Fibroblast of skin of left biceps (primary cell): ENCODE measurements at regions not wholly inside any gene's neighbourhood (a gene's known extent, or its start where the extent isn't known, plus 50 kb on each side); places are given as distances from the start of the nearest gene placed in this dataset.
A peak's percentile ranks its signal among the peaks of the same experiment; 100 is the strongest.

Source experiments
- DNase-seq, 2 experiments: peaks; one replicate each; pipeline ENCODE4 v3.0.0-alpha.2; 2013; ENCODE audit warnings: low read depth in 2 of 2

DNA sequence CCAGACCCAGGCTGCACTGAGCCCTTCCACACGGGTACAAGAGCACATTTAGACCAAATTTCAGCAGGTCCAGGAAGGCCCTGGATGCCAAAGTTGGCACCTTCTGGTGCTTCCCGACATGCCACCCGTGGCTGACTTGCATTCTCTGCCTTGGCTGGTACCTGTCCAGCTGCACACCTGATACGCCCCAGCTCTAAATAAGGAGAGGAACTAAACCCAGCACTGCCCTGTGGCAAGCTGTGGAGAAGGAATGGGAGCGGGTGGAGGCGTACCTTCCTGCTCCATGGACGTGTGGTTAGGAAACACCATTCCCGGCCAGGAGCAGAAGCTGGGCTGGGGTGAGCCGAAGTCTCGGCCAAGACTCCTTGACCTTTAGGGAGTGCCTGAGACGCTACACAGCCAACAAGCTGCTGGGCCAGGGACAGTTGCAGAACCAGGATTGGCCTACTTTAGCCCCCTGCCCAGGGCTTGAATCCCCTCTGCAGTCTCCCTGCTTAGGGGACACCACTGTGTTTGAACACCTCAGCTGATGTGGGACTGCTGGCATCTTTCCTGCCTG lies 86.5 kb upstream of the TAF1B start:
- no peak for DNase-seq

DNA sequence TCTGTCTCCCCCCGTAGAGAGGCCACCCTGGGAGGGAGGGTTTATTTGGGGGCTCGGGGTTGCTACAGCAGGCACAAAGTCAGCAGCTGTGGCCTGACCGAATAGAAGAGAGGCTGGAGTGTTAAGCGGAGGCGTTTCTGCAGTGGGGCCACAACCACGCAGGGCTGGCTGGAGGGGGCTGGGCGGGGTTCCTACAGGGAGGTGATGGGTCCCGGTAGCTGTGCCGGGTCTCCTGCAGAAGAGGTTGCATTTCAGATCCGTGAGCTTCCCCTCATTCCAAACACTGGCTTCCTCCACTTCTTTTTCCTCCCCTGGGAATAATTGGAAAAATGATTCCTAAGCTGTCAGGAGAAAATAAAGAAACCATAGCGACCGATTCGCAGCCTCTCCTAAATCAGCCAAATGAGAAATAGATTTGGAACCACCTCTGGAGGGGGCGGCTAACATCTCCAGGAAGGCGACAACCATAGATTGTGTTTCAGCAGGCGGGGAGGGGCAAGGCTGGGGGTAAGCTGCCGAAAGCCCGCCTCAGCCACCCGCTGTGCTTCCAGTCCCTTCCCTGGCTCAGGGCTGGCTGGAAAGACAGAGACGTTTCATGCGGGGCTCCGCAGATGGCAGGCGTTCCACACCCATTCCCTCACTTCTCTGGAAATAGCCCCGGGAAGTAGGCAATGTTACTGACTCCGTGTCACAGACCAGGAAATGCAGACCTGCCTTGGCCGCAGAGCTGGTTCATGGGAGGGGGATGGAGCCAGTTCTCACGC lies 85.6 kb upstream of the TAF1B start:
- DNase-seq = peak; percentile 32 to 38

DNA sequence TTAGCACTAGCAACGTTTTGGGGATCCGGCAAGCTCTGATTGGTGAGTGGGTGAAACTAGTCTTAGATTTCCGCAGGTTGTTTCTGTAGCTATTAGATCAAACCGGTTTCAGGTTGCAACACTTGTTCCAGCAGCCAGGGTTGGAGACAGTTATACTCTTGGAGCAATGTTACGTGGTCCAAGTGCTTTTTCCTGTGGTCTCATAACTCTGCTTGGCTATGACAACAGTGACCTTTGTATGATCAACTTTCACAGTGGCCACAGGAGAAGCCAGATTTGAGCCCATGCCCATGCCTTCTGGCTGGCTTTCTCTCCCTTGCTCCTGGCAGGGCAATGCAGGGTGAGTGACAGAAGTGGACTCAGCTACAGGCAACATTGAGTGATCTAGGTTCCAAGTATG lies 84.5 kb upstream of the TAF1B start:
- no peak for DNase-seq

DNA sequence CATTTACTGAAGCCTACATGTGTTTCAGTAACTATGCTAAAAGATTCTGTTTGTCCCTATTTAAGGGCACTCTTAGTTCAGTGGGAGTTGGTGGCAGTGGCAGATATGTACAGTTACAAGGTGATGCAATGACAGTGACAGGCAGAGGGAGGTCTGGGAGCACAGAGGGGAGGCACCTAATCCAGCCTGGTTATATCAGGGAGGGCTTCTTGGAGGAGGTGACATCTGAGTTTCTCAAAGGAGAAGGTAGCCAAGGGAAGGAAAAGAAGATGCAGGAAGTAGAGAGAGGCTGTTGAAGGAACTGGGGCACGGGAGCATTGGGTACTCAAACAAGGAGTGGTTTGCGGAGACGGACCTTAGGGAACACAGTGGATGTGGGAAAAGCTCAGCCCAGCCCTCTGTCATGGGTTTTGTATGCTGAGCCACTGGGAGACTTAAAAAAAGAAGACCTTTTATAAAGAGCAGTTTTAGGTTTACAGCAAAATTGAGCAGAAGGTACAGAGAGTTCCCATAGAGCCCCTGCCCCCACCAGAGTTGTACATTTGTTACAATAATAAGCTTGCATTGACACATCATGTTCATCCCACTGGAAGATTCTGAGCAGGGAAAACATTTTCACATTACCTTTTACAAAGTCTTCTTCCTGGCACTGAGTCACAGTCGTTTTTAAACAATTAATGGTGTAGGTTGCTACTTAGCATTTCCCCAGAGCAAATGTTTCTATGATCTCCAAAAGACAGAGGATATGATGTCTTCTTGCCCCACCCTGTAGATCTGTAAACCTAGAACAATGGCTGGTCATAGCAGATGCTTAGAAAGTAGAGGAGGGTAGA lies 83.0 kb upstream of the TAF1B start:
- no peak for DNase-seq

DNA sequence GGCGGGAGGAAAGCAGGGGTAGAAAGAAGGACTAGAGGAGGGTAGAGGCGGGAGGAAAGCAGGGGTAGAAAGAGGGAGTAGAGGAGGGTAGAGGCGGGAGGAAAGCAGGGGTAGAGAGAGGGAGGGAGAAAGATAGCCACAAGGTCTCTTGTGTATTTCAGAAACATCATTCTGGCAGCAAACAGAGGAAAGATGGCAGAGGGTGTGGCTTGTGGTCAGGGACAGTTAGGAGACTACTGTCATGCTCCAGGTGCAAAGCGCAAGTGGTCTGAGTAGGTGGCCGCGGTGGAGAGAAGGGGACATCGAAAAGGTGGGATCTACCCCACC lies 82.4 kb upstream of the TAF1B start:
- no peak for DNase-seq

DNA sequence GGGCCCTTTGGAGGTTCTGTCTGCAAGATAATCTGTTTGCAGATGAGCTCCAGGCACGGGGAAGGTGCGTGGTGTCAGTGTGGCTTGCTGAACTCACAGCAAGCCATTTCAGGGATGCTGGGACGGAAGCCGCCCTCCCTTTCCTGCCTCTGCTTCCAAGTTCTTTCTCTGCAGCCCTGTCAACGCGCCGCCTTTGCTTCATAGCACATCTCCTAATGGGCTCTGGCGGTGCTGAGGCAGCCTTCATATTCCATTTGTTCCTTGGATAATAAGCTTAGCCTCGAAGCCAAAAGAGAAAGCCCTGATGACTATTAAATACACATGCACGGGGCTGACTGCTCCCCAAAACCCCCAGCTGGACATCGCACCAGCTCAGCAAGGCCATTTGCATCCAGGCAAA lies 81.7 kb upstream of the TAF1B start:
- no peak for DNase-seq

DNA sequence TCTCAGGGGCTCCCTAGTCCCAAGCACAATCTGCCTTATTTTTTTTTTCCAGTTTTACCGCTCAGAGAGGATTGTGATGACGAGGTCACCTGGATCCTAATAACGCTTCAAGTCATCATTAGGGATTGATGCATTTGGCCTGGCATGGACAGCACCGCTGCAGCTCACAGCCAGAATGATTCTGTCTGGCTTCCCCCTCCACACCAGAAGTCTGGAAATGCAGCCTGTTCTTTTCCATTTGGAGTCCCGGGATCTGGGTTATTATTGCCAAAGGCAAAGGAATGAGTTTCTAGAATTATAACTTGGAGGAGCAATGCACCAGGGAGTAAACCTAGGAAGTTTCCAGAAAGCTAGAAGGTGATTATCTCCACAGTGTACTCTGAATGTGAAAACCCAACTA lies 81.1 kb upstream of the TAF1B start:
- DNase-seq = no peak

DNA sequence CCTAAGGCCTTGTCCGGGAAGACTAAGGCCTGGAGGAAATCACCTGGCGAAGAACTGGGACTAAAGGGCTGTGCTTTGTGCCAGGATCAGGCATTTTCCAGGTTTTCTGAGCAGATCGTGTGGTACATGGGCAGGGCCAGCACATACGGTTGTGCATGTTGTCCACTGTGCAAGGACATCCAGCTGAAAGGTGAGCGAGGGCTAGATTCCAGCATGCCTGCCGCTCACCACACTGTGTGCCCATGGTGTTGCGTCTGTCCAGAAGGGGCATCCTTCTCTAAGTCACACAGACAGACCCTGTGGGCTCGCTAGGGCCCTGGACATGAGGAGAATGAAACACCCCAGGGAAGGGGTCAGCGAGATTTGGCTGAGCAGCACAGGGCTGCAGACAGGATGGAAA lies 80.3 kb upstream of the TAF1B start:
- no peak for DNase-seq

DNA sequence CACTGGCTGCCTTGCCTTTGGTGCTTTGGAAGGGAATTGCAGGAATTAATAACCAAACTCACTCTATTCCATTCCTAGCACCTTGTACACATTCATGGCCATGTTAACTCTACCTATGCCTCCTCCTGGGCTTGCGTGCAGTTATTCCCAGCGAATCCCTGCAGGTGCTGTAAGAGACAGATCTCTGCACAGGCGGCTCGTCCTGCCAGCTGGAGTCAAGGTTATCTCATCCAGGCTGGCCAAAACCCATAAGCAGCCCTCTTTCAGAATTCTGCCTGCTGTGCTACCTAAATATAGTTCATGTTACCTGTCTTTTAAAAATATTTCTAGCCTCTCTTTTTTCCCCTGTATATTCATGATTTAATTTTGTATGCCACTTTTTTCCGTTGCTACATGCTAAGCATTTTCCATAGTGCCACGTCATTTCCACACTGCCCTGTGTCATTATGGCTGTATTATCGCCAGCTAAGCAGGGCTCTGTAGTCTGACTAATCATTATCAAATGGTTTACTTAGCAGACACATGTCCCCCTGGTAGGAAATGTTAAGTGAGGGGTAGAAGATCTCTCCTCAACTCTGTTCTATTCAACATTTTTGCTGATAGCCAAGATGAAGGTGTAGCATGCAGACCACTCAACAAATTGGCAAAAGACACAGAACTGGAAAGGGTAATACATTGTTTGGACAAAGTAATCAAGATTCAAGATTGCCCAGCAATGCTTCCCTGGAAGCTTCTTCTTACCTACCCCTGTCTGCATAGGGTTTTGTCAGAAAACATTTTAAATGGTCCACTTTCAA lies 79.7 kb upstream of the TAF1B start:
- DNase-seq = no peak

DNA sequence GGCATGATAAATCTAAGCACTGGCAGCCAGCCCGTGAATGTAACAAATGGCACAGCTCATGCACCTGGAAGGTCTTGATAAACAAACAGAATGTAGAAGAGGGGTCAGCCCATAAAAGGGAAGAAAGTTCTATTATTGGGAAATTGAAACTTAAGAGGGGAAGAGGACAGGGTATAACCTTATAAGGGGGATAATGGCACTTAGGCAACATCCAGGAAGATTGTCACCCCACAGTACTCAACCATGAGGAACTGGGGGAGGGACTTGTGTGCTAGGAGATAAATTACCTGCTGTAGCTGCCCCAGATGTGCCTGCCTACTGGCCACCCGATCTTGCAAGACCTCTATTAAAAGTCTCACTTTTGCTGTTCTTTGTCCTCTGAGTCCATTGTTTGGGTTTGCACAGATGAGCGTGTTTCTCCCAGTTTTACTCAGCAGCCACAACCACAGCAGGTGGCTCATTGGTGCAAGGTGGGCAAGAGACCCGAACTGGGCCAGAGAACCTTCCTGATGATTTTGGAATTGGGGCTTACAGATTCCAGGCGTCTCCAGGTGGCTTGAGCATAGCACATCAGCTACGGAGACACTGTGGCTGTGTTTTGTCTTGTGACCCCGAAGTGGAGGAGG lies 79.0 kb upstream of the TAF1B start:
- no peak for DNase-seq

DNA sequence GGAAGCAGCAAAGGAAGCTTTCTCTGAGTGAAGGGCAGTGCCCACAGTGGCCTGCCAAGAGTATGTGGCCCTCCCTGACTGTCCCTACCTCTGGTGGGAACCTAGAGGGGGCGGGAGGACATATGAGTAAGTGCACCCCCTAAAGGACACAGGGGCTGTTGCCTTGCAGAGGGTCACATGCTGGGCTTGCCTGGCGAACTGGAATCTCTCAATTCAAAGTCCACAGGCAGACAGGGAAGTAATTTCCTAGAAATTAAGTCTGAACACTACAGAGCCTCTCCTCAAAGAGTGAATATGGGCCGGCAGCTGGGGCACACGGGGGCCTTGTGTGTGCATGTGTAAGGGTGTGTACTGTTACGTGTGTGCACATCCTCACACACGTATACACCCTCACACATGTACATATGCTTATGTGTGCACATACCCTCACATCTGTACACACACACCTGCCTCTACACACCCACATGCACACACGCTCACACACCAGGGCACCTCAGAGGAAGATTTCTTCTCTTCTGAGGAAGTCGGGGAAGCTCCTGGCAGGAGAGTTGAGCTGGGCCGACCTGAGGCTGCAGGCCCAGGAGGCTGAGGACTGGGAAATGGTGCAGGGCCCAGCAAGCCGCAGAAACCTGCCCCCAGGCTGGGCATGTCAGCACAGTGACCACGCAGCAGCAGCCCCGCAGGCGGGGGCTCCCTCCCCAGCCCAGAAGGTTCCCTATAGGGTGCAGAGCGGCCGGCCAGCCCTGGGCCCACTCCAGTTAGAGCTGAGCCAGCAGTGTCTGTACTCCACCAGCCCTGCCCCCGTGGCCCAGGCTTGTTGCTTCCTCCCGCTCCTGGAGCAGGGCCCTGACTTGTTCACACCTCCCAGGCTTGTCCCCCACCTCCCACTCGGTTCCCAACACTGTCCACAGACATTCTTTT lies 77.4 kb upstream of the TAF1B start:
- no peak for DNase-seq

DNA sequence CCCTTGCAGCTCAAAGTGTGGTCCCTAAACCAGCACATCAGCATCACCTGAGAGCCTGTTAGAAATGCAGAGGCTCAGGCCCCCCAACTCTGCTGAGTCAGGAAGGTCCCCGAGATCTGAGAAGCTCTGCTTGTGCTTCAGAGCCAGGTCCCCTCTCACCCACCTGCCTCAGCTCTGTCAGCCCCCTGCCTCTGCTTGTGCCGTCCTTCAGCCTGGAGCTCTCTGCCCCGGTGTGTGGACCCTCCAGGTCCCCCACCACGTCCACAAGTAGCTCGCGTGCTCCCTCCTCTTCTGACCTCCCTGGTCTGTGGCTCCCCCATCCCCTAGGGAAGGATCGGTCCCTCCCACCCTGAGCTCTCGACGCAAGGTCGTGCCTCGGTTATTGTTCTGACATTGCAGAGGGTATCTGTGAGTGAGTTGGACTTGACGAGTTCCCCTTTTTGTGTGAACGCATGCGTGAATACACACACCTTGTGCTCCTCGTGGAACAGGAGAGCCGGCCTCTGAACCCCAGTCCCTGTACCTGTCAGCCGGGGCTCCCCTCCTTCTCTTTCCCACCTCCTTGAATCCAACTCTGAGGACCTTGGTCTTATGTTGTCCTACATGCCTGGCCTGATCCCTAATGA lies 75.5 kb upstream of the TAF1B start:
- DNase-seq = no peak

DNA sequence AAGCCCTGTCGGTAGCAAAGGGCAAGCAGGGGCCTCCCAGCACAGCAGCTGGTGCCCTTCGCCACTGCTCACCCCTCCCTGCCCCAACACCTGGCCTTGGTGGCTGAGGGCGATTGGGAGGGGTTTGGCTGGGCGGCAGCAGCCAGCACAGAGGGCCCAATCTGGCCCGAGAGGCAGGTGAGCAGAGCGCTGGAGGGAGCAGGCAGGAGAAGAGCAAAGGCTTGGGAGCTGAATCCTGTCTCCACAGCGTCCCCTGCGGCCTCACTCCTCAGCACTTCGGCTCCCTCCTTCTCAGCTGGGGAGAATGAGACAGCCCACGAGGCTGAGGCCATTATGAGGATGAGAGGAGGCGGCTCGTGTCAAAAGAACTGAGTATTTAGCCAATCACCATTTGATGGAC lies 74.9 kb upstream of the TAF1B start:
- DNase-seq = no peak

DNA sequence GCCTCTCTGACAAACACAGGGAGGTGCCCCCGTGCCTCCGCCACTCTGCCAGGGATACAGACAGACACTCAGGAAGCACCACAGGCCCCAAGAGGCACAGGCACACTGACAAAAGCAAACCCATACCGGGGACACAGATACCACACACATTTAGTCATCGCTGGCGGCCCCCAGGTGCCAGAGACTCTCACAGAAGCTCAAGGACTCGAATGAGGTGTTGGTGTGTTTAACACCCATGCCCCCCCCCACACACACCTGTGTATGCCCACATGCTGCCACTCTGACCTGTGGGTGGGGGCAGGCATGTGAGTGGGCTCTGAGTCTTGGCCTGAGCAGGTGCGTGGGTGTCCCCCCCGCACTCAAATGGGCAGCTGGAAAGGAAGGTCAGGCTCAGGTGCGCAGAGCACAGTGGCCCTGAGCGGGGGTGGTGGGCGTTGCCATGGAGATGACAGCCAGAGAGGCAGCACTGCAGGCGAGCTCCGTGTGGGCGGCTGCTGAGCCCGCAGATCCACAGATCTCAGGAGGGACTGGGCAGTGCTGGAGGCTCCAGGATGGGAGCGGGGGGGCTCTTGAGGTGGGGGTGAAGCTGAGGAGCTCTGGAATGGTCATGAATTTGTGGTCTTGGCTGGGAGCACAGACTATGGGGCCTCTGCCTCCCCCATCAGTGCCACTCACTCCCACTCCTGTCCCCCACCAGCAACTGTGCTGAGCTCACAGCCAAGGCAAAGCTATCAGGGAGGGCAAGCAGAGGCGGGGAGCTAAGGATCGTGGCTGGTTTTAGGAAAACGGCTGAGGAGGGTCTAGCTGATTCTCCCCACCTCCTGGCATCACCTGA lies 73.9 kb upstream of the TAF1B start:
- no peak for DNase-seq

DNA sequence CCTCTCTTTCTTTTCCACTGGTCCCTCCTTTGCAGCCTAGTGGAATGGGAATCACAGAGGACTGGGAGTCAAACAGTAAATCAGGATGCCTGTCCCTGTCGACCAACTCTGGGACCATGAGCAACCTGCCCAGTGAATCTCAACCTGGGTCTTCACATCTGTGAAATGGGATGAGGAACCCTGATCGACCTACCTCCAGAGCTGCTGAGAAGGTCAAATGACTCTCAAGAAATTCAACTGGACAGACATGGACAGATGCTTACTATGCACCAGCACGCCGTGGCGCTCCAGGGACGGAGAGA lies 73.3 kb upstream of the TAF1B start:
- DNase-seq = no peak

DNA sequence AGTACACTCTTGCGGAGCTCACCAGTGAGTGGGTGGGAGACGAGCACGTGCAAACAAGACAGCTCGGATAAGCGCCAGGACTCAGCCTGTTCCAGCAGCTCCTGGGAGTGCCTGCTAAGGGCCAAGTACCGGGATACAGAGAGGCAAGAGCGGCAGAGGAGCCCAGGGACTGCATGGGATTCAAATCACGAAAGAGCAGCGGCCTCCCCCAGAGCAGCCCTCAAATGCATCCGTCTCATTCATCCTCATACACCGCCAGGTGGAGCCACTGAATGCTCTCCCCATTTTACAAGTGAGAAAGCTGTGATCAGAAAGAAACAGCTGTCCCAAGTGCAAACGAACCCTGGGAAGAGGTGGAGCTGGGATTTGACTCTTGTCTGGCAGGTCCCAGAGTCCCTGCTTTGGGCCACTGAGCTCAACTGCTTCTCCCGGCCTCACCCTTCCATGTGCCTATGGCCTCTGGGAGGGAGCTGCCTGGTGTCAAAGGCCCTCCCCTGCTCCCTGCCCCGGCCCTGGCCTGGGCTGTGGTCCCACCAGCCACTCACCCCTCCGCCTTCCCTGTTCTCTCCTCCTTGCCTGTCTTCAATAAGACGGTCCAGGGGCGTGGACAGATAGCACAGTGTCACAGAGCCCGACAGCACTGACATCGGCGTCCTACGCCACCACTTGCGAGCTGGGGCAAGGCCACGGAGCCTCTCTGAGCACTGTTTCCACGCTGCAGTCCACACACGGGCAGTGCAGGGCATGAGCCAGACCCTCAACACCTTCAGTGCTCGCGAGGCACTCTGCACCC lies 72.8 kb upstream of the TAF1B start:
- peak; percentile 28 to 38 for DNase-seq

DNA sequence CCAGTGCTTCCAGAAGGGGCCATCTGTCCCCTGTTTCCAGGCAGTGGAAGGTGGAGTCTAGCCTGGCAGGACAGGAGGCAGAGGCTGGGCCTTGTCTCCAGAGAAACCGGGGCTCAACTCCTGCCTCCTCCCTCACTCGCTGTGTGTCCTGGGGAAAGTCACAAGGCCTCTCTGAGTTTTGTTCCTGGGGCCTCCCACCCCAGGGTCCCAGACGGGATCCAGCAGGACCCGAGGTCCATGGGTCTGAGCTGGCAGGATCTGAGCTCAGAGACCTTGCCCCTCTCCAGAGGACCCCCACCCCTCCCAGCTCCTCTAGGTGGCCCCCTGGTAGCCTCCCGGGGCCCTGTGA lies 72.2 kb upstream of the TAF1B start:
- DNase-seq = no peak

DNA sequence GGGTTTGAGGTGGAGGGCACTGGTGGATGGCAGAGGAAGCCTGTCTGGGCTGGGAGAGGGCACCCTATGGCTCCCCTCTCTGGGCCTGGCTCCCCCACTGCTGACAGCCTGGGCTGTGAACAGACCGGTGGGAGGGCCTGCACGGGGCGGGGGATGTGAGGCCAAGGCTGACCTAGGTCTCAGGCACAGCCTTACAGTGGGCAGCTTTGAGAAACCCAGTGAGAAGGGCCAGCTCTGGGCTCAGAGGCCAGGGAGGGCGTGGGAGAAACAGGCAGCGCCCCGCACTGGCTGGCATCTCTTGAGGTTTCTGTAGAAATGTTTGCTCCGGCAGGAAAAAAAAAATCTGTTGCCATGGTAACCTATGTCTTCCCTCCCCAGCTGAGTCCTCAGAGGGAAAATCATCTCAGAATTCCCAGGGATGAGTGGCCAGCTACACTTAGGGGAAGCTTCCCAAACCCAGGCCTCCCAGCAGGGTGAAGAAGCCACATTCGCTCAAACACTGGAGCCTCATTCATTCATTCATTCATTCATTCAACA lies 71.7 kb upstream of the TAF1B start:
- peak; percentile 33 to 36 for DNase-seq
